Neural progenitor cell (in vitro differentiated cells): ENCODE measurements at regions not wholly inside any gene's neighbourhood (a gene's known extent, or its start where the extent isn't known, plus 50 kb on each side); places are given as distances from the start of the nearest gene placed in this dataset.

Experiments
- EZH2 ChIP-seq: fragments of 200-600 bp; sonication (generic); IDR thresholded peaks from 2 replicates; pipeline ENCODE4 v1.6.1; 2017; ENCODE audit warnings: antibody characterized with exemption, mild to moderate bottlenecking, moderate library complexity
- TF ChIP-seq, protein P1 (sequence below): fragments of 200-600 bp; sonication (generic); IDR thresholded peaks from 2 replicates; pipeline ENCODE4 v1.5.1; 2017; ENCODE audit warnings: antibody characterized with exemption, mild to moderate bottlenecking

- TF ChIP-seq, protein P1, sequence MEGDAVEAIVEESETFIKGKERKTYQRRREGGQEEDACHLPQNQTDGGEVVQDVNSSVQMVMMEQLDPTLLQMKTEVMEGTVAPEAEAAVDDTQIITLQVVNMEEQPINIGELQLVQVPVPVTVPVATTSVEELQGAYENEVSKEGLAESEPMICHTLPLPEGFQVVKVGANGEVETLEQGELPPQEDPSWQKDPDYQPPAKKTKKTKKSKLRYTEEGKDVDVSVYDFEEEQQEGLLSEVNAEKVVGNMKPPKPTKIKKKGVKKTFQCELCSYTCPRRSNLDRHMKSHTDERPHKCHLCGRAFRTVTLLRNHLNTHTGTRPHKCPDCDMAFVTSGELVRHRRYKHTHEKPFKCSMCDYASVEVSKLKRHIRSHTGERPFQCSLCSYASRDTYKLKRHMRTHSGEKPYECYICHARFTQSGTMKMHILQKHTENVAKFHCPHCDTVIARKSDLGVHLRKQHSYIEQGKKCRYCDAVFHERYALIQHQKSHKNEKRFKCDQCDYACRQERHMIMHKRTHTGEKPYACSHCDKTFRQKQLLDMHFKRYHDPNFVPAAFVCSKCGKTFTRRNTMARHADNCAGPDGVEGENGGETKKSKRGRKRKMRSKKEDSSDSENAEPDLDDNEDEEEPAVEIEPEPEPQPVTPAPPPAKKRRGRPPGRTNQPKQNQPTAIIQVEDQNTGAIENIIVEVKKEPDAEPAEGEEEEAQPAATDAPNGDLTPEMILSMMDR, result no peak
- no peak for TF ChIP-seq EZH2
These were observed 136.1 kb upstream of the CNTN4 start for GRCh38 chr3:1962396-1963088.
